ENCODE measurements at regions not wholly inside any gene's neighbourhood (a gene's known extent, or its start where the extent isn't known, plus 50 kb on each side); places are given as distances from the start of the nearest gene placed in this dataset.
A peak's percentile ranks its signal among the peaks of the same experiment; 100 is the strongest.
"Not testable (repeated sequence)": the region's sequence is repeated elsewhere in the genome, so short reads cannot be mapped to it uniquely, and the experiment has no call there.

GRCh38 chr10:38209332-38209731 lies 115.2 kb downstream of the ZNF37A start:
- DNase-seq (ENCODE audit: low spot score) = no peak

- DNase-seq (ENCODE audit: low spot score) = not testable (repeated sequence)
These were observed 115.6 kb downstream of the ZNF37A start for GRCh38 chr10:38209748-38210147.

GRCh38 chr10:38212460-38212859 lies 118.3 kb downstream of the ZNF37A start:
- DNase-seq (ENCODE audit: low spot score) = no peak

- no peak for DNase-seq (ENCODE audit: low spot score)
These were observed 132.2 kb downstream of the ZNF37A start for GRCh38 chr10:38226385-38226784.

- no peak for DNase-seq (ENCODE audit: low spot score)
These were observed 134.3 kb downstream of the ZNF37A start for GRCh38 chr10:38228394-38228793.

- not testable (repeated sequence) for DNase-seq (ENCODE audit: low spot score)
These were observed 144.3 kb downstream of the ZNF37A start for GRCh38 chr10:38238479-38238878.

GRCh38 chr10:38242061-38242649 lies 148.0 kb downstream of the ZNF37A start:
- not testable (repeated sequence) for DNase-seq (ENCODE audit: low spot score)

- not testable (repeated sequence) for DNase-seq (ENCODE audit: low spot score)
These were observed 154.0 kb downstream of the ZNF37A start for GRCh38 chr10:38248113-38248512.

GRCh38 chr10:38252551-38252950 lies 158.4 kb downstream of the ZNF37A start:
- DNase-seq (ENCODE audit: low spot score) = not testable (repeated sequence)

GRCh38 chr10:38267555-38267954 lies 173.4 kb downstream of the ZNF37A start:
- not testable (repeated sequence) for DNase-seq (ENCODE audit: low spot score)

- not testable (repeated sequence) for DNase-seq (ENCODE audit: low spot score)
These were observed 176.9 kb downstream of the ZNF37A start for GRCh38 chr10:38271031-38271430.

GRCh38 chr10:38274879-38275278 lies 180.7 kb downstream of the ZNF37A start:
- not testable (repeated sequence) for DNase-seq (ENCODE audit: low spot score)

GRCh38 chr10:38292560-38292959 lies 198.4 kb downstream of the ZNF37A start:
- DNase-seq (ENCODE audit: low spot score) = not testable (repeated sequence)

GRCh38 chr10:38310111-38310510 lies 216.0 kb downstream of the ZNF37A start:
- DNase-seq (ENCODE audit: low spot score) = not testable (repeated sequence)

GRCh38 chr10:38315090-38315805 lies 221.1 kb downstream of the ZNF37A start:
- not testable (repeated sequence) for DNase-seq (ENCODE audit: low spot score)

GRCh38 chr10:38321393-38321792 lies 227.3 kb downstream of the ZNF37A start:
- DNase-seq (ENCODE audit: low spot score) = not testable (repeated sequence)

GRCh38 chr10:38330306-38330705 lies 236.2 kb downstream of the ZNF37A start:
- DNase-seq (ENCODE audit: low spot score) = not testable (repeated sequence)

- DNase-seq (ENCODE audit: low spot score) = not testable (repeated sequence)
These were observed 237.0 kb downstream of the ZNF37A start for GRCh38 chr10:38331106-38331505.

GRCh38 chr10:38333699-38334098 lies 239.6 kb downstream of the ZNF37A start:
- not testable (repeated sequence) for DNase-seq (ENCODE audit: low spot score)

GRCh38 chr10:38350645-38351044 lies 256.5 kb downstream of the ZNF37A start:
- not testable (repeated sequence) for DNase-seq (ENCODE audit: low spot score)

GRCh38 chr10:38354410-38354809 lies 260.3 kb downstream of the ZNF37A start:
- DNase-seq (ENCODE audit: low spot score) = not testable (repeated sequence)

GRCh38 chr10:38355911-38356526 lies 261.9 kb downstream of the ZNF37A start:
- DNase-seq (ENCODE audit: low spot score) = peak; percentile 27

- DNase-seq (ENCODE audit: low spot score) = not testable (repeated sequence)
These were observed 262.4 kb downstream of the ZNF37A start for GRCh38 chr10:38356527-38356926.

Measured in D341Med (cell line).